HepG2 (cell line): ENCODE measurements at regions not wholly inside any gene's neighbourhood (a gene's known extent, or its start where the extent isn't known, plus 50 kb on each side); places are given as distances from the start of the nearest gene placed in this dataset.

Experiments
- ATAC-seq: fragments of 200-7000 bp; cut with Tn5 transposase; 3 replicates; pipeline ENCODE4 v1.9.1; 2020; ENCODE audit warnings: mild to moderate bottlenecking, moderate library complexity
- BruUV-seq: library from RNA; stranded (reverse); fragments of 400-500 nt; replicated peaks from 2 replicates; lab custom pipeline; 2021; lab: Mats Ljungman, UMichigan
- CTCF ChIA-PET: fragments of 300-600 bp; formaldehyde crosslinking; extraction: SDS; loops from one replicate; lab custom pipeline; 2021; ENCODE audit warnings: low total read pairs, inconsistent platforms, low intra/inter-chr PET ratio; lab: Yijun Ruan, JAX
- POLR2A ChIA-PET: fragments of 350-600 bp; sonication (Branson Sonifier 250); formaldehyde crosslinking; loops from one replicate; lab custom pipeline; 2020; ENCODE audit warnings: antibody characterized with exemption, inconsistent platforms; lab: Yijun Ruan, JAX
- DNase-seq: peaks from one replicate; pipeline ENCODE4 v3.0.0-alpha.2; 2015; ENCODE audit warnings: low spot score
- FAIRE-seq: peaks from 3 replicates; lab custom pipeline; 2011; peaks lifted over from hg19 to GRCh38; lab: Jason Lieb, UNC
- H2AFZ ChIP-seq: one replicate; pipeline ENCODE4 v1.6.1; 2011; ENCODE audit warnings: low read length, inconsistent platforms
- H3K27ac ChIP-seq: fragments of 300-600 bp; 3 replicates; pipeline ENCODE4 v1.8.0; 2011; ENCODE audit warnings: mixed run types, mild to moderate bottlenecking, mixed read lengths, low read length, inconsistent platforms; ENCODE audit not compliant: insufficient read depth; ENCODE audit errors: extremely low read length
- H3K27me3 ChIP-seq, 2 experiments: fragments of 200-600 bp in 1 of 2; 2 replicates in 1 of 2; 3 replicates in 1 of 2; pipeline versions ENCODE4 v1.6.0 to v1.8.0; 2011; ENCODE audit warnings: low read length in 2 of 2, mild to moderate bottlenecking in 2 of 2, moderate library complexity in 2 of 2, inconsistent platforms in 1 of 2; ENCODE audit not compliant: insufficient read depth in 2 of 2, control insufficient read depth in 1 of 2
- H3K36me3 ChIP-seq, 2 experiments: fragments of 200-600 bp in 1 of 2; replicated peaks in 1 of 2; 2 replicates in 1 of 2; 3 replicates in 1 of 2; pipeline versions ENCODE4 v1.5.1 to v1.8.0; 2011; ENCODE audit warnings: low read length in 2 of 2, inconsistent platforms in 1 of 2; ENCODE audit not compliant: insufficient read depth in 2 of 2, control insufficient read depth in 1 of 2
- H3K4me1 ChIP-seq: 2 replicates; pipeline ENCODE4 v1.5.1; 2012; ENCODE audit warnings: low read length, inconsistent platforms; ENCODE audit not compliant: insufficient read depth
- H3K4me2 ChIP-seq: 2 replicates; pipeline ENCODE4 v1.6.0; 2011; ENCODE audit warnings: low read depth, low read length, inconsistent platforms
- H3K4me3 ChIP-seq, 3 experiments: fragments of 200-600 bp in 1 of 3; sonication (generic), shearing (Covaris generic) in 1 of 3; replicated peaks in 1 of 3; 2 replicates each; pipeline ENCODE4 v1.5.1; 2011 to 2016; ENCODE audit warnings: low read length in 3 of 3, inconsistent platforms in 2 of 3, low read depth in 2 of 3, mild to moderate bottlenecking in 2 of 3, control low read depth in 1 of 3, mixed read lengths in 1 of 3; ENCODE audit not compliant: insufficient read depth in 1 of 3
- H3K79me2 ChIP-seq: one replicate; pipeline ENCODE4 v1.6.1; 2011; ENCODE audit warnings: low read length, inconsistent platforms; ENCODE audit not compliant: insufficient read depth
- H3K9ac ChIP-seq: 2 replicates; pipeline ENCODE4 v1.6.0; 2011; ENCODE audit warnings: mild to moderate bottlenecking, low read depth, low read length, inconsistent platforms; ENCODE audit not compliant: insufficient read depth
- H3K9me3 ChIP-seq: 2 replicates; pipeline ENCODE4 v1.5.1; 2012; ENCODE audit warnings: mild to moderate bottlenecking, low read length
- H4K20me1 ChIP-seq: 2 replicates; pipeline ENCODE4 v1.6.0; 2011; ENCODE audit warnings: inconsistent platforms, mild to moderate bottlenecking, low read length, moderate library complexity; ENCODE audit not compliant: insufficient read depth
- HDAC2 ChIP-seq: sonication (generic); formaldehyde crosslinking; IDR thresholded peaks from 2 replicates; pipeline ENCODE4 v1.4.0; 2020; ENCODE audit warnings: missing genetic modification reagents
- HNRNPL ChIP-seq: fragments of 200-400 bp; formaldehyde crosslinking; IDR thresholded peaks from 2 replicates; pipeline ENCODE4 v1.6.1; 2017; ENCODE audit warnings: mild to moderate bottlenecking, low read depth, low read length
- KDM5A ChIP-seq: fragments of 200-600 bp; sonication (generic); IDR thresholded peaks from 2 replicates; pipeline ENCODE4 v1.7.0; 2018; ENCODE audit warnings: antibody characterized with exemption, mild to moderate bottlenecking, low read length, borderline replicate concordance
- SAFB2 ChIP-seq: sonication (generic); formaldehyde crosslinking; IDR thresholded peaks from 2 replicates; pipeline ENCODE4 v1.5.1; 2020; ENCODE audit warnings: missing genetic modification reagents, low read depth, mild to moderate bottlenecking, borderline replicate concordance
- SMAD9 ChIP-seq: sonication (generic); formaldehyde crosslinking; IDR thresholded peaks from 2 replicates; pipeline ENCODE4 v1.5.1; 2020; ENCODE audit warnings: mild to moderate bottlenecking, missing genetic modification reagents
- SRSF9 ChIP-seq: fragments of 200-400 bp; formaldehyde crosslinking; IDR thresholded peaks from 2 replicates; pipeline ENCODE4 v1.6.1; 2018; ENCODE audit warnings: borderline replicate concordance, mild to moderate bottlenecking, low read depth, low read length; ENCODE audit not compliant: insufficient read depth, poor library complexity, severe bottlenecking
- TCF12 ChIP-seq, 2 experiments: fragments of 450-650 bp in 1 of 2; sonication (generic) in 1 of 2; formaldehyde crosslinking in 1 of 2; IDR thresholded peaks; 2 replicates each; pipeline versions ENCODE4 v1.6.1 to v1.8.0; 2017 to 2022; ENCODE audit warnings: antibody characterized with exemption in 1 of 2, mild to moderate bottlenecking in 1 of 2, missing genetic modification reagents in 1 of 2, moderate library complexity in 1 of 2
- ZNF354B ChIP-seq: sonication (generic); formaldehyde crosslinking; IDR thresholded peaks from 2 replicates; pipeline ENCODE4 v1.8.0; 2022; ENCODE audit warnings: mild to moderate bottlenecking, missing genetic modification reagents
- ZNF546 ChIP-seq: sonication (generic); formaldehyde crosslinking; conservative IDR thresholded peaks from 2 replicates; pipeline ENCODE4 v1.8.1; 2023; ENCODE audit warnings: mild to moderate bottlenecking, missing genetic modification reagents
- ZNF768 ChIP-seq: sonication (generic); formaldehyde crosslinking; IDR thresholded peaks from 2 replicates; pipeline ENCODE4 v1.4.0; 2020; ENCODE audit warnings: missing genetic modification reagents
- ZNF792 ChIP-seq: IDR thresholded peaks from 2 replicates; pipeline ENCODE4 v1.6.1; 2016
- WGBS: methylation state at CpG from one replicate; pipeline ENCODE4 v1.1.6; 2017; ENCODE audit warnings: low lambda C conversion rate; 5-methylcytosine and 5-hydroxymethylcytosine counted together
- in situ Hi-C: cut with HindIII; loops from 2 replicates; pipeline ENCODE4 v1.10.0; 2017; ENCODE audit warnings: low pct_unique_long_range_greater_than_20kb; ENCODE audit not compliant: extremely low pct_ligation_motif_present
- intact Hi-C: fragments of 100-400 bp; cut with micrococcal nuclease; formaldehyde crosslinking; loops from one replicate; pipeline ENCODE4 v1.10.0; 2022; ENCODE audit not compliant: unreplicated experiment
- TF ChIP-seq, protein P1 (sequence below): IDR thresholded peaks from 2 replicates; pipeline ENCODE4 v1.6.1; 2016; ENCODE audit warnings: low read depth, control low read depth
- TF ChIP-seq, protein P2 (sequence below): sonication (generic); formaldehyde crosslinking; conservative IDR thresholded peaks from 2 replicates; pipeline ENCODE4 v1.4.0; 2020; ENCODE audit warnings: missing genetic modification reagents
- TF ChIP-seq, protein P3 (sequence below): sonication (generic); formaldehyde crosslinking; IDR thresholded peaks from 2 replicates; pipeline ENCODE4 v1.8.1; 2022; ENCODE audit warnings: low read depth, mild to moderate bottlenecking, missing genetic modification reagents

DNA sequence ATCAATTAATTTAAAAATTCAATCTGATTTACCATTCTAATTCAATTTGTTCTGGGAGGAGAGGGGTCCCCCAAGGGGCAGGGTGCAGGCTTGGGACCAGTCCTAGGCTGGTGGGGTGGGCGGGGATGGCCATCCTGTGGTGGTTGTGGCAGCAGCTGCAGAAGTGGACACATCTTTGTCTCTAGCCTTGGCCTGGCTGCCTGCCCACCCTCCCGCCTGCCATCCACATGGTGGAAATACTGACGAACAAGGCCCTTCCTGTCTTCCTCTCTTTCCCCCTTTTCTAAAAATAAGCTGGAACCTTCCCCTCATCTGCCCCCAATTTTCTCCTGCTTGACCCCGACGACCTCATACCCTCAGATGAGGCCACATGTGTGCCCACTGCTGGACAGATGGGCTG is 130.9 kb downstream of the FOXD2 start:
- WGBS = 13% methylated on average over 5 of the region's 5 CpGs
- ChIA-PET CTCF (no interaction called here), POLR2A (no interaction called here)
- H3K9me3 ChIP-seq = no peaks in the 10 kb centered on the region
- no peak overlapping the region for H3K4me2 ChIP-seq
- H3K27ac ChIP-seq = no peak overlapping the region
- H3K36me3 ChIP-seq = no peaks in the 10 kb centered on the region
- H3K79me2 ChIP-seq = no peaks in the 10 kb centered on the region
- H2AFZ ChIP-seq = no peak overlapping the region
- H3K4me3 ChIP-seq = no peak overlapping the region
- intact Hi-C loops = no loop called here
- DNase-seq (no peak), ATAC-seq (no peak), FAIRE-seq (no peak)
- TF ChIP-seq SRSF9 = no peak
- no peak for TF ChIP-seq ZNF546
- no peak for TF ChIP-seq HNRNPL
- no peak for TF ChIP-seq KDM5A
- TF ChIP-seq ZNF792 = no peak
- TF ChIP-seq, protein P1, sequence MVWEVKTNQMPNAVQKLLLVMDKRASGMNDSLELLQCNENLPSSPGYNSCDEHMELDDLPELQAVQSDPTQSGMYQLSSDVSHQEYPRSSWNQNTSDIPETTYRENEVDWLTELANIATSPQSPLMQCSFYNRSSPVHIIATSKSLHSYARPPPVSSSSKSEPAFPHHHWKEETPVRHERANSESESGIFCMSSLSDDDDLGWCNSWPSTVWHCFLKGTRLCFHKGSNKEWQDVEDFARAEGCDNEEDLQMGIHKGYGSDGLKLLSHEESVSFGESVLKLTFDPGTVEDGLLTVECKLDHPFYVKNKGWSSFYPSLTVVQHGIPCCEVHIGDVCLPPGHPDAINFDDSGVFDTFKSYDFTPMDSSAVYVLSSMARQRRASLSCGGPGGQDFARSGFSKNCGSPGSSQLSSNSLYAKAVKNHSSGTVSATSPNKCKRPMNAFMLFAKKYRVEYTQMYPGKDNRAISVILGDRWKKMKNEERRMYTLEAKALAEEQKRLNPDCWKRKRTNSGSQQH = no peak
- no peak for TF ChIP-seq HDAC2 (CRISPR knock-in tag)
- TF ChIP-seq TCF12 (IDR thresholded peaks at IDR 0.05) = no peak
- TF ChIP-seq TCF12 (CRISPR knock-in tag; IDR thresholded peaks at IDR 0.05) = no peak
- no peak for TF ChIP-seq ZNF354B (CRISPR knock-in tag)
- TF ChIP-seq SAFB2 (CRISPR knock-in tag) = no peak
- TF ChIP-seq, protein P2, sequence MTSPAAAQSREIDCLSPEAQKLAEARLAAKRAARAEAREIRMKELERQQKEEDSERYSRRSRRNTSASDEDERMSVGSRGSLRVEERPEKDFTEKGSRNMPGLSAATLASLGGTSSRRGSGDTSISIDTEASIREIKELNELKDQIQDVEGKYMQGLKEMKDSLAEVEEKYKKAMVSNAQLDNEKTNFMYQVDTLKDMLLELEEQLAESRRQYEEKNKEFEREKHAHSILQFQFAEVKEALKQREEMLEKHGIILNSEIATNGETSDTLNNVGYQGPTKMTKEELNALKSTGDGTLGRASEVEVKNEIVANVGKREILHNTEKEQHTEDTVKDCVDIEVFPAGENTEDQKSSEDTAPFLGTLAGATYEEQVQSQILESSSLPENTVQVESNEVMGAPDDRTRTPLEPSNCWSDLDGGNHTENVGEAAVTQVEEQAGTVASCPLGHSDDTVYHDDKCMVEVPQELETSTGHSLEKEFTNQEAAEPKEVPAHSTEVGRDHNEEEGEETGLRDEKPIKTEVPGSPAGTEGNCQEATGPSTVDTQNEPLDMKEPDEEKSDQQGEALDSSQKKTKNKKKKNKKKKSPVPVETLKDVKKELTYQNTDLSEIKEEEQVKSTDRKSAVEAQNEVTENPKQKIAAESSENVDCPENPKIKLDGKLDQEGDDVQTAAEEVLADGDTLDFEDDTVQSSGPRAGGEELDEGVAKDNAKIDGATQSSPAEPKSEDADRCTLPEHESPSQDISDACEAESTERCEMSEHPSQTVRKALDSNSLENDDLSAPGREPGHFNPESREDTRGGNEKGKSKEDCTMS = no peak
- no peak for TF ChIP-seq SMAD9
- TF ChIP-seq, protein P3, sequence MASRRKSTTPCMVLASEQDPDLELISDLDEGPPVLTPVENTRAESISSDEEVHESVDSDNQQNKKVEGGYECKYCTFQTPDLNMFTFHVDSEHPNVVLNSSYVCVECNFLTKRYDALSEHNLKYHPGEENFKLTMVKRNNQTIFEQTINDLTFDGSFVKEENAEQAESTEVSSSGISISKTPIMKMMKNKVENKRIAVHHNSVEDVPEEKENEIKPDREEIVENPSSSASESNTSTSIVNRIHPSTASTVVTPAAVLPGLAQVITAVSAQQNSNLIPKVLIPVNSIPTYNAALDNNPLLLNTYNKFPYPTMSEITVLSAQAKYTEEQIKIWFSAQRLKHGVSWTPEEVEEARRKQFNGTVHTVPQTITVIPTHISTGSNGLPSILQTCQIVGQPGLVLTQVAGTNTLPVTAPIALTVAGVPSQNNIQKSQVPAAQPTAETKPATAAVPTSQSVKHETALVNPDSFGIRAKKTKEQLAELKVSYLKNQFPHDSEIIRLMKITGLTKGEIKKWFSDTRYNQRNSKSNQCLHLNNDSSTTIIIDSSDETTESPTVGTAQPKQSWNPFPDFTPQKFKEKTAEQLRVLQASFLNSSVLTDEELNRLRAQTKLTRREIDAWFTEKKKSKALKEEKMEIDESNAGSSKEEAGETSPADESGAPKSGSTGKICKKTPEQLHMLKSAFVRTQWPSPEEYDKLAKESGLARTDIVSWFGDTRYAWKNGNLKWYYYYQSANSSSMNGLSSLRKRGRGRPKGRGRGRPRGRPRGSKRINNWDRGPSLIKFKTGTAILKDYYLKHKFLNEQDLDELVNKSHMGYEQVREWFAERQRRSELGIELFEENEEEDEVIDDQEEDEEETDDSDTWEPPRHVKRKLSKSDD = no peak
- no peak for TF ChIP-seq ZNF768 (CRISPR knock-in tag)
- H3K4me1 ChIP-seq = no peaks in the 10 kb centered on the region
- in situ Hi-C loops = no loop called here
- no peaks in the 10 kb centered on the region for H4K20me1 ChIP-seq
- BruUV-seq = no TSS peak
- peaks cover 2 to 29% of the 10 kb centered on the region in 2 experiments; a peak in 3 of 5 replicates for H3K27me3 ChIP-seq
- no peak overlapping the region for H3K9ac ChIP-seq
